HEK293 (cell line): ENCODE measurements at regions not wholly inside any gene's neighbourhood (a gene's known extent, or its start where the extent isn't known, plus 50 kb on each side); places are given as distances from the start of the nearest gene placed in this dataset.

Experiments
- CTCF ChIP-seq: fragments of 450-650 bp; formaldehyde crosslinking; IDR thresholded peaks from 2 replicates; pipeline ENCODE4 v1.5.1; 2016; ENCODE audit warnings: missing biosample characterization, missing genetic modification characterization
- ELK4 ChIP-seq: IDR thresholded peaks from 2 replicates; pipeline ENCODE4 v1.6.1; 2011; ENCODE audit warnings: mild to moderate bottlenecking, low read depth, low read length, borderline replicate concordance
- RBAK ChIP-seq: fragments of 450-650 bp; formaldehyde crosslinking; IDR thresholded peaks from 2 replicates; pipeline ENCODE4 v1.5.1; 2016; ENCODE audit warnings: missing biosample characterization, missing genetic modification characterization
- YY1 ChIP-seq: fragments of 450-650 bp; formaldehyde crosslinking; IDR thresholded peaks from 2 replicates; pipeline ENCODE4 v1.5.1; 2018; ENCODE audit warnings: missing biosample characterization, missing genetic modification characterization
- ZBTB49 ChIP-seq: fragments of 450-650 bp; formaldehyde crosslinking; IDR thresholded peaks from 2 replicates; pipeline ENCODE4 v1.5.1; 2016; ENCODE audit warnings: missing biosample characterization, missing genetic modification characterization, low read depth
- ZFP37 ChIP-seq: fragments of 450-650 bp; formaldehyde crosslinking; IDR thresholded peaks from 2 replicates; pipeline ENCODE4 v1.5.1; 2016; ENCODE audit warnings: missing biosample characterization, missing genetic modification characterization
- ZNF416 ChIP-seq: fragments of 450-650 bp; formaldehyde crosslinking; IDR thresholded peaks from 2 replicates; pipeline ENCODE4 v1.5.1; 2016; ENCODE audit warnings: missing biosample characterization, missing genetic modification characterization
- ZNF549 ChIP-seq: fragments of 450-650 bp; IDR thresholded peaks from 2 replicates; pipeline ENCODE4 v1.5.1; 2018; ENCODE audit warnings: missing biosample characterization, missing genetic modification characterization, mild to moderate bottlenecking, inconsistent platforms, moderate library complexity
- ZSCAN23 ChIP-seq: fragments of 450-650 bp; formaldehyde crosslinking; IDR thresholded peaks from 2 replicates; pipeline ENCODE4 v1.5.1; 2016; ENCODE audit warnings: missing biosample characterization, missing genetic modification characterization
- ZSCAN30 ChIP-seq: fragments of 450-650 bp; IDR thresholded peaks from 2 replicates; pipeline ENCODE4 v1.5.1; 2018; ENCODE audit warnings: missing biosample characterization, mild to moderate bottlenecking, missing genetic modification characterization, moderate library complexity

- TF ChIP-seq CTCF (no peak), ZSCAN30 (tag by site-specific recombination) (no peak), ZFP37 (tag by site-specific recombination) (no peak), ZBTB49 (no peak), ZNF416 (no peak), YY1 (tag by site-specific recombination) (no peak), RBAK (tag by site-specific recombination) (no peak), ZSCAN23 (tag by site-specific recombination) (no peak), ELK4 (no peak), ZNF549 (tag by site-specific recombination) (no peak)
Observed at GRCh38 chr3:177371146-177371545, 173.9 kb upstream of the TBL1XR1 start.
